Epithelial cell of esophagus (primary cell): ENCODE measurements at regions not wholly inside any gene's neighbourhood (a gene's known extent, or its start where the extent isn't known, plus 50 kb on each side); places are given as distances from the start of the nearest gene placed in this dataset.

Source experiments
- DNase-seq: peaks from one replicate; pipeline ENCODE4 v3.0.0; 2010; ENCODE audit warnings: low read depth
- H3K4me3 ChIP-seq: 2 replicates; pipeline ENCODE4 v1.5.1; 2011; ENCODE audit warnings: mild to moderate bottlenecking, low read length, control low read depth
- TF ChIP-seq, protein P1 (sequence below): IDR thresholded peaks from 2 replicates; pipeline ENCODE4 v1.5.1; 2011; ENCODE audit warnings: low read depth, mild to moderate bottlenecking, low read length, control low read depth, inconsistent platforms; ENCODE audit not compliant: insufficient read depth; ENCODE audit errors: missing control alignments

- no peak overlapping the region for H3K4me3 ChIP-seq
These were observed 321.9 kb upstream of the IRX4 start for GRCh38 chr5:2204366-2205184.

GRCh38 chr5:2203774-2204173 is 321.0 kb upstream of the IRX4 start:
- H3K4me3 ChIP-seq = no peak overlapping the region
- no peak for DNase-seq
- TF ChIP-seq, protein P1, sequence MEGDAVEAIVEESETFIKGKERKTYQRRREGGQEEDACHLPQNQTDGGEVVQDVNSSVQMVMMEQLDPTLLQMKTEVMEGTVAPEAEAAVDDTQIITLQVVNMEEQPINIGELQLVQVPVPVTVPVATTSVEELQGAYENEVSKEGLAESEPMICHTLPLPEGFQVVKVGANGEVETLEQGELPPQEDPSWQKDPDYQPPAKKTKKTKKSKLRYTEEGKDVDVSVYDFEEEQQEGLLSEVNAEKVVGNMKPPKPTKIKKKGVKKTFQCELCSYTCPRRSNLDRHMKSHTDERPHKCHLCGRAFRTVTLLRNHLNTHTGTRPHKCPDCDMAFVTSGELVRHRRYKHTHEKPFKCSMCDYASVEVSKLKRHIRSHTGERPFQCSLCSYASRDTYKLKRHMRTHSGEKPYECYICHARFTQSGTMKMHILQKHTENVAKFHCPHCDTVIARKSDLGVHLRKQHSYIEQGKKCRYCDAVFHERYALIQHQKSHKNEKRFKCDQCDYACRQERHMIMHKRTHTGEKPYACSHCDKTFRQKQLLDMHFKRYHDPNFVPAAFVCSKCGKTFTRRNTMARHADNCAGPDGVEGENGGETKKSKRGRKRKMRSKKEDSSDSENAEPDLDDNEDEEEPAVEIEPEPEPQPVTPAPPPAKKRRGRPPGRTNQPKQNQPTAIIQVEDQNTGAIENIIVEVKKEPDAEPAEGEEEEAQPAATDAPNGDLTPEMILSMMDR = no peak

More at GRCh38 chr5:2204366-2205184, 321.9 kb upstream of the IRX4 start:
- no peak for DNase-seq
- TF ChIP-seq, protein P1 = no peak

GRCh38 chr5:2201832-2202231 is 319.1 kb upstream of the IRX4 start:
- TF ChIP-seq, protein P1 = no peak
- H3K4me3 ChIP-seq = no peak overlapping the region
- DNase-seq = no peak

DNA sequence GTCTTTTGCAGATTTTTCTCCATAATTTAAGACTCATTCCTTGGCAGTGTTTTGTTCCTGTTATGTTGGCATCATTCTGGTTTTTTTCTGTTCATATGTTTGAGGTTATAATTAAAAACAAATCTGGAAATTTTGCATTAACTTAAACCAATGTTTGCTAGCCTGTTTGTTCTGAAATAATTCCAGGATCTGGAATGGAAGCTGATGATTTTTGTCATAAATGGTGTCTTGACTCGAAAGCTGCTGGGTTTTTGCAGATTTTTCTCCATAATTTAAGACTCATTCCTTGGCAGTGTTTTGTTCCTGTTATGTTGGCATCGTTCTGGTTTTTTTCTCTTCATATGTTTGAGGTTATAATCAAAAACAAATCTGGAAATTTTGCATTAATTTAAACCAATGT is 318.7 kb upstream of the IRX4 start:
- TF ChIP-seq, protein P1 = no peak
- DNase-seq = no peak
- H3K4me3 ChIP-seq = no peak overlapping the region

DNA sequence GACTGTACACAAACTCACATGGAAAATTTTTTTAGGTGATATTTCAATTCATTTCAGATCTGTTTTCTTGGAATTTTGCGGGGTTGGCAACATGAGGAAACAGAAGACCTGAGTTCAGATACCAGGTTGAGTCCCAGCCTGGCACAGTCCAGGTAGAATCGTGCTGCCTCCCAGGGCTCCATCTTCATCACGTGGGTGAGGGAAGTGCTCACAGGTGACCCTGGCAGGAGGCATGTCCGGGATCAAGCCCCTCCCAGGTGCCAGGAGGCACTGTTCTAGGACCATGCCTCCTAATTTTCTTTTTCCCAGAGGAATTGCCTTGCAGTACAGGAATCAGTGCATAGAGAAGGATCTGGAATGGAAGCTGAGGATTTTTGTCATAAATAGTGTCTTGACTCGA is 318.3 kb upstream of the IRX4 start:
- no peak overlapping the region for H3K4me3 ChIP-seq
- no peak for DNase-seq
- TF ChIP-seq, protein P1 = no peak

DNA sequence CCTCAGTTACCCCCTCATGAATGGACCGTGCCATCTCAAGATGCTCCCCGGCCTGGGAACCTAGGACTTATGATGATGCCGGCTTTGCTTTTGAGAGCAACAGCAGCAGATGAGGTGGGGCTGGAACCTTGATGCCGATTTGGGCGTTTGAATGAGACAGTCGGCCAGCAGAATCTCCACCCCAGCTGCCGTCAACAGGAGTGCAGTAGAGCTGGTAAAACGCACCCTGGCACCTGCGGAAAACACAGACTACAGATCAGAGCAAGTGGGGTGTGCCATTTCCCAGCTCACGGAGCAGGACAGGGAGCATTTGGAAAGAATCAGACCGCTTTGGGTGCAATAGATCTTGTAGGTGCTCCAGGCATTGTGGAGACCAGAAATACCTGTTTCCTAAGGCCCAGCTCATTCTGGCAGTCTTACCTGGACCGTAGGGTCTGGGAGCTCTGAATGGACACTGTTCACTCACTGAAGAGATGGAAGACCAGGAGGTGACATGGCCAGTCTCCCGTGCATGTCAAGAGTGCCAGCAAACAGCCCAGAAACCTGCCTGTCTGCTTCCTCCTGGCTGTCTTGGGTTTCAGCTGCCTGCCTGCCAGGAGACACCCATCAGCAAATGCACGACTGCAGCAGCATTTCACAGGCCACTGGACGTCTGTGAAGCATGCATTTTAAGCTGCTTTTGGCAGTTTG is 317.7 kb upstream of the IRX4 start:
- no peak for DNase-seq
- TF ChIP-seq, protein P1 = no peak
- no peak overlapping the region for H3K4me3 ChIP-seq
